NCI-H524 (cell line): ENCODE measurements at regions not wholly inside any gene's neighbourhood (a gene's known extent, or its start where the extent isn't known, plus 50 kb on each side); places are given as distances from the start of the nearest gene placed in this dataset.
"Not testable (repeated sequence)": the region's sequence is repeated elsewhere in the genome, so short reads cannot be mapped to it uniquely, and the experiment has no call there.

Experiments used
- DNase-seq, 2 experiments: peaks; one replicate each; lab custom pipeline; 2025; lab: John Stamatoyannopoulos, UW

DNA sequence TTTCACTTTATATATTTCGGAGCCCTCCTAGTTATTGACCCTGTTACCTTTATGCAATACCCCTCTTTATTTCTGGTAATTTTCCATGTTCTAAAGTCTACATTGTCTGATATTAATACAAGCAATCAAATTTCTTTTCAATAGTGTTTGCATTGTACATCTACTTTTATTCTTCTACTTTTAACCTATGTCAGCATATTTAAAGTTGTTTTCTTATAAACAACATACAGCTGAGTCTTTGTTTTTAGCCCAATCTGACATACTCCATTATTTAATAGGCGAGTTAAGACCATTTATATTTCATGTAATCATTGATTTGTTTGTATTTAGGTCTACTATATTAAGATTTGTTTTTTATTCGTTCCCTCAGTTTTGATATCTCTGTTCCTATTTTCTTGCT is 108.5 kb upstream of the SPACA7 start:
- DNase-seq: no peak

DNA sequence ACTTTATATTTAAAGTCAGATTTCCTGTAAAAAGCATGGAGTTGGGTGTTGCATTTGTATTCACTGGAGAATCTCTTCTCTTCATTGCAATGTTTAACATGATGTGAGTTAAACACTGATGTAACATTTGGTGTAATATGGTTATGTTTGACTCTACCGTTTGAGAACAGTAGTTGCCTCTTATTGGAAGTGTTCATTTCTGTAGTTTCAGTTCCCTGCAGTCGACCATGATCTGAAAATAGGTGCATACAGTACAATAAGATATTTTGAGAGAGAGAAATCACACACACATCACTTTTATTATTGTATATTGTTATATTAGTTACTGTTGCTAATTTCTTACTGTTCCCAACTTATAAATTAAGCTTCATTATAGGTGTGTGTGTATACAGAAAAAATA is 105.2 kb upstream of the SPACA7 start:
- no peak for DNase-seq

DNA sequence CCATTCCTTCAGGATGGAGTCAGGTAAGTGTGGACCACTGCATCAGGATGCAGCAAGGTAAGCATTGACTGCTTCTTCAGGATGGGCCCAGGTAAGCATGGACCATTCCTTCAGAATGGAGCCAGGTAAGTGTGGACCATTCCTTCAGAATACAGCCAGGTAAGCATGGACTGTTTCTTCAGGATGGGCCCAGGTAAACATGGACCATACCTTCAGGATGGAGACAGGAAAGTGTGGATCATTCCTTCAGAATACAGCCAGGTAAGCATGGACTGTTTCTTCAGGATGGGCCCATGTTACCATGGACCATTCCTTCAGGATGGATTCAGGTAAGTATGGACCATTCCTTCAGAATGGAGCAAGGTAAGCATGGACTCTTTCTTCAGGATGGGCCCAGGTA is 89.4 kb upstream of the SPACA7 start:
- DNase-seq: not testable (repeated sequence)

DNA sequence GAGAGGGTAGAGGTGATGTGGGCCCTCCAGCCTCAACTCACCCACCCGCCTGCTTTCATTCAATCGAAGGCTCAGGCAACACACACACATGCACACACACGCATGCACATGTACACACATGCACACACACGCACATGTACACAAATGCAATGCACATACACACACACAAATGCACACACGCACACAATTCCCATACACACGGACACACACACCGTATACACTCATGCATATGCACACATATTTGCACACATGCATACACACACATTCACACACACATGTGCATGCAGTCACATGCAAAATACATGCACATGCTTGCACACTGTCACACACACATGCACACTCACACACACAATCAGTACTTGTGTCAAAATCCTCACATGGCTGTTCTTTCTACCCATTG is 55.9 kb upstream of the SPACA7 start:
- no peak for DNase-seq

DNA sequence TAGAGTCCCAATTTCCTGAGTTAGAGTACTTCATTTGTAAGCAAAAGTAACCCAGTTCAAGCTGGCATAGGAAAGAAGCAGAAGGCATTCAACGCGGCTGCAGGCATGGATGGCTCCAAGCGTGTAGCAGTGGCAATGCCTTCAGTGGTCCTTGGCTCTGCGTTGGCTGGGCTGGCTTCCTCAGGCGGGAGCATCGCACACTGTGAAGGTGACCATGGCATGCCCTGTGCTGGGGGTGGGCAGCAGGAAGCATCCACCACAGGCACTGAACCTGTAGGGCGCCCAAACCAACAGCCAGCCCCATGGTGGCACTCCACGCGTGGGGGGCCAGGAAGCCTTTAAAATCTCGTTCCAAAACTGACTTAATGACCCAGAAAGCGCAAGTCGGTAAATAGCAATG is 53.6 kb upstream of the SPACA7 start:
- DNase-seq: no peak

DNA sequence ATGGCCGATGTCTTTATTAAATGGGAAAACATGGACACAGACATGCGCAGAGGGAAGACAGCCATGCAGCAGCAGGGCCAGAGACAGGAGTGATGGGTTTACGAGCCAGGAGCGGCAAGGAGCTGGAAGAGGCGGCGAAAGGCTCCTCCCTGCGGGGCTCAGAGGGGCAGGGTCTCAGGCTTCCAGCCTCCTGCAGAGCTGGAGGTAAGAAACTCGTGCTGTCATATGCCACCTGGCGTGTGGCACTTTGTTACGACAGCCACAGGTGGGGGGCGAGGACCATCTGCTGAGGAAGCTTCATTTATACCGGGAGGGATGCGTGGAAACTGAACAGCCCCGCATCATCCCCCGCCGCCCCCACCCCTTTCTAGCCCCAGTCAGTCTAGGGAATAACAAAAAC is 52.0 kb upstream of the SPACA7 start:
- peak in 1 of 2 experiments; percentile 34 for DNase-seq

DNA sequence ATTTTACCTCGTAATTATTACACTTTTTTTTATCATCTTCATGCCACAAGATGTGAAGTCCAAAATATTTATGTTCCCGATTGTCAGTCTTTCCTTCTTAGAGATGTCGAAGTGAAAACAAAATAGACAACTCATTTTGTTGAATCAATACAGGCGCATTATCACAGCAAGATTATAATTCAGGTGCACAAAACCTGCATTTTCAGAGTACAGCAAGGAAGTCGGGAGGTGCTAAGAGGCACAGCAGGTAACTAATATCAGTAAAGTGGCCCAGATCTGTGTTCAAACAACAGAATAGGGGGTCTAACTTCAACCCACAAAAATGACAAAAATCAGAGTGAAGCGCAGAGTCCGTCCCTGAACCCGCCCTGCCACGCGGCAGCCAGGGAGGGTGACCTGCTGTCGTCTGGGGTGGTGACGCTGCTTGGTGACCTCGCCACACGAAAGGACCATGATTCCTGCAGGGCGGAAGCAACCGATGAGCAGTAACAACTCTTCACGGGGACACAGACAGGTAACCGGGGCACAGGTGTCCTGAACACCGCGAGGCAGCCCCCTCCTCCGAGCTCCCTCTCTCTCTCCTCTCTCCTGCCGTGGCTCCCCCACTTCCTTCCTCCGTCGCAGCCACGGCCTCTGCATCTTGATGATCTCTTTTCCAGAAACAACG is 50.9 kb upstream of the SPACA7 start:
- no peak for DNase-seq

DNA sequence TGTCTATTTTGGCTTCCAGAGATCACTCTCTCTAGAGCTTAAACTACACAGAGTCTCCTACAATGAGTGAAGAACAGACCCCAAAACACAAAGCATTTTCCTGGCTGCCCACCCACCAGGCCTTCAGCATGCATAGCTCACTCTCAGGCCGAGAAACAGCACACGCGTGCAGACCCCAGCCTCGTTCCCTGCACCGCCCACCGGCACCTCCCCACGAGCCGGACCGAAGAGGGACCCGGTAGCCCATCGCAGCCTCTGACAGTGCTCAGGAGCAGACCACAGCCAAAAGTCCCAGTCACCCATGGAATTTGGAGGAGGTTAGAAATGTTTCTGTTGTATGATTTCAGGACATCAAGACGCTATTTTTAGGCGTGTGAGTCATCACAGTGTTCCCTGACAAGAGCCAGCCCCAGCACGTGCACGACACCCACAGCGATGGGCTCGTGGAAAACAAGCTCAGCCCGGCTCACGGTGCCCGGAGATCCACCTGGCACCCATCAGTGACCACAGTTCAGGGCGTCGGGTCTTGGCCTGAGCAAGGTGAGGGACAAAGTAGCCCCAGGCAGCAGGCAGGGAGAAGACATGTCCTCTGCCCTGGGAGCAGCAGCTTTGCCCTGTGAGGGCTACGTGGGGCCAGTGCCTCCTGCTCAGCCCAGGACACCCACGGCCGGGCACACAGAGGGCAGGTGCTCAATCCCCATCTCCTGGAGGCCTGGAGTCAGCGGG is 50.1 kb upstream of the SPACA7 start:
- no peak for DNase-seq
